Caki2 (cell line): ENCODE measurements at regions not wholly inside any gene's neighbourhood (a gene's known extent, or its start where the extent isn't known, plus 50 kb on each side); places are given as distances from the start of the nearest gene placed in this dataset.

Experiments
- DNase-seq: peaks from one replicate; pipeline ENCODE4 v3.0.0-alpha.2; 2015; ENCODE audit warnings: low read depth
- in situ Hi-C: cut with HindIII; loops from 2 replicates; pipeline ENCODE4 v1.10.0; 2016; ENCODE audit warnings: low sequenced_read_pairs, low pct_unique_long_range_greater_than_20kb, mixed read lengths

- no peak for DNase-seq
- in situ Hi-C loops, result no loop called here
These were observed 227.5 kb upstream of the COL8A1 start for GRCh38 chr3:99410789-99411311.

GRCh38 chr3:99409961-99410360, 228.4 kb upstream of the COL8A1 start:
- DNase-seq, result no peak

GRCh38 chr3:99407257-99407656, 231.1 kb upstream of the COL8A1 start:
- no peak for DNase-seq
- in situ Hi-C loops, result no loop called here

More at GRCh38 chr3:99409961-99410360, 228.4 kb upstream of the COL8A1 start:
- in situ Hi-C loops, result no loop called here

- in situ Hi-C loops, result no loop called here
- no peak for DNase-seq
These were observed 235.6 kb upstream of the COL8A1 start for GRCh38 chr3:99402755-99403154.

- in situ Hi-C loops, result no loop called here
- no peak for DNase-seq
These were observed 238.0 kb upstream of the COL8A1 start for GRCh38 chr3:99400352-99400751.

GRCh38 chr3:99396651-99397275, 241.6 kb upstream of the COL8A1 start:
- in situ Hi-C loops, result no loop called here
- DNase-seq, result no peak

GRCh38 chr3:99394831-99395778, 243.3 kb upstream of the COL8A1 start:
- in situ Hi-C loops, result no loop called here
- peak; percentile 1 for DNase-seq

GRCh38 chr3:99393961-99394360, 244.4 kb upstream of the COL8A1 start:
- DNase-seq, result no peak
- in situ Hi-C loops, result no loop called here

- in situ Hi-C loops, result no loop called here
These were observed 249.6 kb upstream of the COL8A1 start for GRCh38 chr3:99388780-99389179.

GRCh38 chr3:99384596-99384995, 253.8 kb upstream of the COL8A1 start:
- in situ Hi-C loops, result no loop called here
- DNase-seq, result no peak

More at GRCh38 chr3:99388780-99389179, 249.6 kb upstream of the COL8A1 start:
- no peak for DNase-seq

- in situ Hi-C loops, result no loop called here
- DNase-seq, result no peak
These were observed 261.5 kb upstream of the COL8A1 start for GRCh38 chr3:99376926-99377325.

GRCh38 chr3:99373846-99374210, 264.6 kb upstream of the COL8A1 start:
- DNase-seq, result no peak
- in situ Hi-C loops, result no loop called here

- in situ Hi-C loops, result no loop called here
These were observed 265.1 kb upstream of the COL8A1 start for GRCh38 chr3:99373088-99373845.

GRCh38 chr3:99366663-99367429, 271.5 kb upstream of the COL8A1 start:
- in situ Hi-C loops, result no loop called here
- DNase-seq, result no peak

More at GRCh38 chr3:99373088-99373845, 265.1 kb upstream of the COL8A1 start:
- DNase-seq, result no peak

GRCh38 chr3:99365979-99366378, 272.4 kb upstream of the COL8A1 start:
- DNase-seq, result no peak

GRCh38 chr3:99365396-99365795, 273.0 kb upstream of the COL8A1 start:
- DNase-seq, result no peak
- in situ Hi-C loops, result no loop called here

More at GRCh38 chr3:99365979-99366378, 272.4 kb upstream of the COL8A1 start:
- in situ Hi-C loops, result no loop called here

- in situ Hi-C loops, result no loop called here
- no peak for DNase-seq
These were observed 281.3 kb upstream of the COL8A1 start for GRCh38 chr3:99357131-99357530.

GRCh38 chr3:99356696-99357095, 281.7 kb upstream of the COL8A1 start:
- in situ Hi-C loops, result no loop called here
- DNase-seq, result no peak
